Anterior cingulate cortex (tissue), 58 donors: ENCODE measurements at regions not wholly inside any gene's neighbourhood (a gene's known extent, or its start where the extent isn't known, plus 50 kb on each side); places are given as distances from the start of the nearest gene placed in this dataset.

Source experiments
- DNase-seq, 58 donors: peaks; one replicate each; lab custom pipeline; 2025; lab: John Stamatoyannopoulos, UW

DNA sequence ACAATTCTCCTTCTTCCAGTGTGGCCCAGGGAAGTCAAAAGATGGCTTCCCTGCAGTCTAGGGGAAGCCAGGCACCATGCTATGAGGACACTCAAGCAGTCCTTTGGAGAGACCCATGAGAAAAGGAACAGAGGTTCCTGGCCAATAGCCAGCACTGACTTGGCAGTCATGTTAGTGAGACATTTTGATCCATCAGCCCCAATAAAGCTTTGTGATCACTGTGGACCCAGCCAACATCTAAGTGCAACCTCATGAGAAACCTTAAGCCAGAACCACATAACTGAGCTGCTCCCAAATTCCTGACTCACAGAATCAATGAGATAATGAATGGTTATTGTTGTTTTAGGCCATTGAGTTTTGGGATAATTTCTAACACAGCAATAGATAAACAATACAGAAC lies 51.0 kb upstream of the NAP1L1 start:
- DNase-seq, result no peak
